H1 (cell line): ENCODE measurements at regions not wholly inside any gene's neighbourhood (a gene's known extent, or its start where the extent isn't known, plus 50 kb on each side); places are given as distances from the start of the nearest gene placed in this dataset.

Experiments
- CTCF ChIA-PET: fragments of 300-600 bp; sonication (Branson Sonifier 250); formaldehyde crosslinking; loops from one replicate; lab custom pipeline; 2021; ENCODE audit not compliant: partially characterized antibody; lab: Charles Lee
- POLR2A ChIA-PET: fragments of 300-600 bp; sonication (Branson Sonifier 250); formaldehyde crosslinking; loops from one replicate; lab custom pipeline; 2021; ENCODE audit warnings: inconsistent platforms; ENCODE audit not compliant: partially characterized antibody; lab: Charles Lee
- DNase-seq, 2 experiments: peaks; one replicate each; pipeline versions ENCODE4 v3.0.0 to v3.0.0-alpha.2; 2010 to 2022; ENCODE audit warnings: low spot score in 2 of 2, low read depth in 1 of 2, mixed read lengths in 1 of 2
- FAIRE-seq: peaks from 2 replicates; lab custom pipeline; 2011; peaks lifted over from hg19 to GRCh38; lab: Jason Lieb, UNC
- H2AFZ ChIP-seq: 2 replicates; pipeline ENCODE4 v1.8.1; 2012; ENCODE audit warnings: low read length, inconsistent platforms
- H2AK5ac ChIP-seq: 2 replicates; pipeline ENCODE4 v1.6.1; 2013; ENCODE audit warnings: low read depth, low read length
- H2BK120ac ChIP-seq: replicated peaks from 2 replicates; pipeline ENCODE3; 2013; ENCODE audit warnings: low read depth, low read length, inconsistent platforms
- H2BK12ac ChIP-seq: 2 replicates; pipeline ENCODE4 v1.6.1; 2013; ENCODE audit warnings: low read depth, low read length
- H2BK15ac ChIP-seq: 2 replicates; pipeline ENCODE4 v1.6.1; 2013; ENCODE audit warnings: low read length
- H2BK20ac ChIP-seq: 2 replicates; pipeline ENCODE4 v1.6.1; 2013; ENCODE audit warnings: low read length
- H2BK5ac ChIP-seq: 2 replicates; pipeline ENCODE4 v1.6.1; 2013; ENCODE audit warnings: low read depth, low read length
- H3K14ac ChIP-seq: 2 replicates; pipeline ENCODE4 v1.6.1; 2013; ENCODE audit warnings: inconsistent platforms; ENCODE audit not compliant: insufficient read length
- H3K18ac ChIP-seq: 2 replicates; pipeline ENCODE4 v1.6.1; 2013; ENCODE audit warnings: low read length; ENCODE audit errors: extremely low read depth
- H3K23ac ChIP-seq: 2 replicates; pipeline ENCODE4 v1.6.1; 2013; ENCODE audit warnings: inconsistent platforms; ENCODE audit not compliant: insufficient read length
- H3K23me2 ChIP-seq: 2 replicates; pipeline ENCODE4 v1.6.1; 2013; ENCODE audit warnings: low read depth, low read length
- H3K27ac ChIP-seq: 2 replicates; pipeline ENCODE4 v1.6.1; 2011; ENCODE audit warnings: low read depth, low read length, inconsistent platforms
- H3K27me3 ChIP-seq, 4 experiments: replicated peaks in 1 of 4; 1 replicate in 1 of 4; 2 replicates in 3 of 4; pipeline versions ENCODE4 v1.6.1 to v1.8.1; 2011 to 2013; ENCODE audit warnings: low read length in 3 of 4, mild to moderate bottlenecking in 3 of 4, inconsistent platforms in 2 of 4, mixed read lengths in 2 of 4, moderate library complexity in 1 of 4; ENCODE audit not compliant: control insufficient read depth in 3 of 4, insufficient read depth in 3 of 4; ENCODE audit errors: extremely low read depth in 1 of 4
- H3K36me3 ChIP-seq, 4 experiments: 2 replicates each; pipeline versions ENCODE4 v1.6.1 to v1.8.1; 2011 to 2013; ENCODE audit warnings: mild to moderate bottlenecking in 4 of 4, low read length in 3 of 4, moderate library complexity in 2 of 4, control low read depth in 1 of 4, inconsistent platforms in 1 of 4; ENCODE audit not compliant: insufficient read depth in 4 of 4, control insufficient read depth in 2 of 4
- H3K4ac ChIP-seq: replicated peaks from 2 replicates; pipeline ENCODE3; 2013; ENCODE audit warnings: low read length, low read depth, mixed read lengths, inconsistent platforms; ENCODE audit not compliant: insufficient read length
- H3K4me1 ChIP-seq, 4 experiments: replicated peaks in 1 of 4; 1 replicate in 1 of 4; 2 replicates in 3 of 4; pipeline versions ENCODE4 v1.6.1 to v1.8.1; 2011 to 2013; ENCODE audit warnings: low read length in 3 of 4, inconsistent platforms in 2 of 4, mixed read lengths in 1 of 4; ENCODE audit not compliant: insufficient read depth in 4 of 4, control insufficient read depth in 3 of 4
- H3K4me2 ChIP-seq, 2 experiments: 2 replicates each; pipeline versions ENCODE4 v1.6.1 to v1.8.1; 2011 to 2013; ENCODE audit warnings: low read depth in 2 of 2, low read length in 2 of 2, control low read depth in 1 of 2, inconsistent platforms in 1 of 2, mild to moderate bottlenecking in 1 of 2; ENCODE audit not compliant: insufficient read depth in 1 of 2
- H3K4me3 ChIP-seq, 4 experiments: fragments of 200-600, 300-600 bp in 1 of 4; sonication (generic), shearing (Covaris generic), sonication (Bioruptor Twin) in 1 of 4; 2 replicates each; pipeline versions ENCODE4 v1.5.1 to v1.8.1; 2011 to 2016; ENCODE audit warnings: low read length in 4 of 4, low read depth in 3 of 4, control low read depth in 2 of 4, inconsistent platforms in 2 of 4, mild to moderate bottlenecking in 2 of 4, mixed read lengths in 1 of 4, moderate library complexity in 1 of 4; ENCODE audit not compliant: insufficient read depth in 2 of 4; ENCODE audit errors: extremely low read depth in 1 of 4
- H3K56ac ChIP-seq: replicated peaks from 2 replicates; pipeline ENCODE3; 2013; ENCODE audit warnings: low read depth, mild to moderate bottlenecking, mixed read lengths, low read length, inconsistent platforms; ENCODE audit not compliant: insufficient read length
- H3K79me1 ChIP-seq: 2 replicates; pipeline ENCODE4 v1.6.1; 2013; ENCODE audit warnings: low read depth, low read length, control low read depth
- H3K79me2 ChIP-seq, 2 experiments: 2 replicates each; pipeline versions ENCODE4 v1.6.1 to v1.8.1; 2012 to 2013; ENCODE audit warnings: low read length in 2 of 2, mild to moderate bottlenecking in 2 of 2, inconsistent platforms in 1 of 2; ENCODE audit not compliant: insufficient read depth in 2 of 2, control insufficient read depth in 1 of 2
- H3K9ac ChIP-seq, 4 experiments: replicated peaks in 1 of 4; 1 replicate in 1 of 4; 2 replicates in 3 of 4; pipeline versions ENCODE4 v1.6.1 to v1.8.1; 2011 to 2013; ENCODE audit warnings: low read depth in 3 of 4, low read length in 3 of 4, control low read depth in 2 of 4, mild to moderate bottlenecking in 2 of 4, moderate library complexity in 2 of 4, inconsistent platforms in 1 of 4; ENCODE audit errors: extremely low read depth in 1 of 4
- H3K9me3 ChIP-seq, 2 experiments: 2 replicates each; pipeline versions ENCODE4 v1.6.1 to v1.8.1; 2012 to 2013; ENCODE audit warnings: mild to moderate bottlenecking in 2 of 2, moderate library complexity in 2 of 2, control low read depth in 1 of 2, inconsistent platforms in 1 of 2, low read depth in 1 of 2, low read length in 1 of 2, mixed read lengths in 1 of 2; ENCODE audit not compliant: insufficient read depth in 2 of 2
- H4K20me1 ChIP-seq, 2 experiments: replicated peaks in 1 of 2; 2 replicates each; pipeline versions ENCODE3 to v1.8.1; 2011 to 2013; ENCODE audit warnings: inconsistent platforms in 2 of 2, low read length in 2 of 2, mild to moderate bottlenecking in 1 of 2; ENCODE audit not compliant: insufficient read depth in 2 of 2, control insufficient read depth in 1 of 2
- H4K5ac ChIP-seq: 2 replicates; pipeline ENCODE4 v1.6.1; 2013; ENCODE audit warnings: low read length, low read depth, mixed read lengths, inconsistent platforms; ENCODE audit not compliant: insufficient read length
- H4K8ac ChIP-seq: 2 replicates; pipeline ENCODE4 v1.8.0; 2013; ENCODE audit warnings: mild to moderate bottlenecking, moderate library complexity, low read length, inconsistent platforms; ENCODE audit not compliant: insufficient read depth; ENCODE audit errors: extremely low read depth
- H4K91ac ChIP-seq: replicated peaks from 2 replicates; pipeline ENCODE3; 2013; ENCODE audit warnings: low read length, mixed read lengths, inconsistent platforms; ENCODE audit not compliant: insufficient read length
- CREB1 ChIP-seq: IDR thresholded peaks from 2 replicates; pipeline ENCODE4 v1.6.1; 2012; ENCODE audit warnings: inconsistent platforms
- FOSL1 ChIP-seq: IDR thresholded peaks from 2 replicates; pipeline ENCODE4 v1.6.1; 2011; ENCODE audit warnings: mild to moderate bottlenecking, low read depth, low read length, moderate library complexity; ENCODE audit not compliant: insufficient read depth
- SAP30 ChIP-seq: fragments of 300-600 bp; sonication (generic); IDR thresholded peaks from 2 replicates; pipeline ENCODE4 v1.7.1; 2012; ENCODE audit warnings: low read length, moderate library complexity, mild to moderate bottlenecking, inconsistent platforms; ENCODE audit not compliant: insufficient read depth, insufficient replicate concordance
- WGBS, 2 experiments: shearing (Covaris generic) in 1 of 2; methylation state at CpG; one replicate each; pipeline versions ENCODE4 v1.1.6 to v1.1.7; 2013 to 2015; ENCODE audit warnings: low lambda C conversion rate in 2 of 2, mixed read lengths in 2 of 2, inconsistent platforms in 1 of 2, low coverage in 1 of 2, missing lambda C conversion rate in 1 of 2; ENCODE audit not compliant: insufficient replicate concordance in 2 of 2, insufficient coverage in 1 of 2, insufficient read length in 1 of 2; ENCODE audit errors: extremely low coverage in 1 of 2, missing lambda C conversion rate in 1 of 2; 5-methylcytosine and 5-hydroxymethylcytosine counted together

GRCh38 chr7:18213652-18214051, 186.0 kb upstream of the PRPS1L1 start:
- Histone ChIP-seq H3K4me2 (no peak overlapping the region), H4K8ac (no peak overlapping the region), H3K4ac (no peak overlapping the region), H2AFZ (no peak overlapping the region), H3K14ac (no peak overlapping the region), H4K20me1 (no peaks in the 10 kb centered on the region), H3K56ac (no peak overlapping the region), H3K36me3 (no peaks in the 10 kb centered on the region), H2BK12ac (no peak overlapping the region), H3K18ac (no peak overlapping the region), H3K9me3 (no peaks in the 10 kb centered on the region), H2BK20ac (no peak overlapping the region), H3K27me3 (no peaks in the 10 kb centered on the region), H2BK120ac (no peak overlapping the region), H4K5ac (no peak overlapping the region), H2BK15ac (no peak overlapping the region), H4K91ac (no peak overlapping the region), H3K9ac (no peak overlapping the region), H3K23ac (no peak overlapping the region), H3K4me3 (no peak overlapping the region), H3K23me2 (no peaks in the 10 kb centered on the region; the same call in 1 of the 2 replicates), H2AK5ac (no peak overlapping the region), H3K79me2 (no peaks in the 10 kb centered on the region), H3K79me1 (no peaks in the 10 kb centered on the region), H3K4me1 (no peaks in the 10 kb centered on the region), H3K27ac (no peak overlapping the region), H2BK5ac (no peak overlapping the region)
- CTCF ChIA-PET = interaction anchor here (0.6 to 5.3 kb wide), 19 partner anchors 10 to 504 kb away, joined by 3 to 40 read pairs (median 4); no protein-coding TSS in a partner anchor
- TF ChIP-seq FOSL1 = no peak
- no peak for TF ChIP-seq CREB1
- TF ChIP-seq SAP30 = no peak
- WGBS, 2 experiments = 81% methylated on average over 1 of the region's 1 CpG; no CpG with 5 or more reads in 1 of the 2 experiments
- POLR2A ChIA-PET = interaction anchor here (0.6 kb wide), 1 partner anchor 39 kb away, joined by 3 read pairs; no protein-coding TSS in a partner anchor
- FAIRE-seq = no peak
- no peak for DNase-seq
